GM12878 (cell line): ENCODE measurements at regions not wholly inside any gene's neighbourhood (a gene's known extent, or its start where the extent isn't known, plus 50 kb on each side); places are given as distances from the start of the nearest gene placed in this dataset.

Source experiments
- ATAC-seq: fragments of 200-7000 bp; cut with Tn5 transposase; 3 replicates; pipeline ENCODE4 v1.9.1; 2020; ENCODE audit warnings: mild to moderate bottlenecking, moderate library complexity
- BruUV-seq: library from RNA; stranded (reverse); fragments of 400-500 nt; replicated peaks from 2 replicates; lab custom pipeline; 2021; lab: Mats Ljungman, UMichigan
- CTCF ChIA-PET: fragments of 300-600 bp; sonication (Branson Sonifier 250); formaldehyde crosslinking; extraction: SDS; loops from one replicate; lab custom pipeline; 2021; ENCODE audit warnings: inconsistent platforms; lab: Yijun Ruan, JAX
- POLR2A ChIA-PET: fragments of 350-600 bp; formaldehyde crosslinking; extraction: SDS; loops from one replicate; lab custom pipeline; 2021; ENCODE audit warnings: inconsistent platforms; lab: Charles Lee
- RAD21 ChIA-PET: fragments of 300-600 bp; sonication (Branson Sonifier 250); formaldehyde crosslinking; loops from one replicate; lab custom pipeline; 2023; ENCODE audit warnings: antibody characterized with exemption; ENCODE audit not compliant: unreplicated experiment; lab: Charles Lee
- SMC1A ChIA-PET: fragments of 300-600 bp; sonication (Branson Sonifier 250); formaldehyde crosslinking; loops from one replicate; lab custom pipeline; 2023; ENCODE audit not compliant: unreplicated experiment, uncharacterized antibody; lab: Charles Lee
- DNase-seq: peaks from one replicate; pipeline ENCODE4 v3.0.0-alpha.2; 2011; ENCODE audit warnings: low read depth, low spot score
- FAIRE-seq: peaks from 3 replicates; lab custom pipeline; 2011; peaks lifted over from hg19 to GRCh38; lab: Jason Lieb, UNC
- H2AFZ ChIP-seq: 2 replicates; pipeline ENCODE4 v1.6.0; 2011; ENCODE audit warnings: low read depth, low read length, control low read depth; ENCODE audit not compliant: control insufficient read depth
- H3K27ac ChIP-seq: 2 replicates; pipeline ENCODE4 v1.5.1; 2011; ENCODE audit warnings: control low read depth; ENCODE audit not compliant: control insufficient read depth, insufficient read depth
- H3K27me3 ChIP-seq, 2 experiments: replicated peaks in 1 of 2; 2 replicates each; pipeline versions ENCODE4 v1.6.0 to v1.6.1; 2011; ENCODE audit warnings: low read length in 1 of 2; ENCODE audit not compliant: control insufficient read depth in 2 of 2, insufficient read depth in 2 of 2
- H3K36me3 ChIP-seq, 2 experiments: 2 replicates each; pipeline ENCODE4 v1.5.1; 2011; ENCODE audit warnings: low read length in 1 of 2; ENCODE audit not compliant: control insufficient read depth in 2 of 2, insufficient read depth in 2 of 2
- H3K4me1 ChIP-seq: 2 replicates; pipeline ENCODE4 v1.6.1; 2011; ENCODE audit warnings: mild to moderate bottlenecking, low read length, moderate library complexity, mixed read lengths; ENCODE audit not compliant: control insufficient read depth, insufficient read depth
- H3K4me2 ChIP-seq: 2 replicates; pipeline ENCODE4 v1.6.0; 2011; ENCODE audit warnings: control low read depth; ENCODE audit not compliant: control insufficient read depth, insufficient read depth
- H3K4me3 ChIP-seq: fragments of 200-600 bp; sonication (generic); 2 replicates; pipeline ENCODE4 v1.5.1; 2016
- H3K79me2 ChIP-seq: 2 replicates; pipeline ENCODE4 v1.6.0; 2011; ENCODE audit warnings: low read length; ENCODE audit not compliant: control insufficient read depth, insufficient read depth
- H3K9ac ChIP-seq: 2 replicates; pipeline ENCODE4 v1.8.0; 2011; ENCODE audit warnings: low read length, control low read depth, mixed read lengths; ENCODE audit not compliant: control insufficient read depth, insufficient read depth
- H3K9me3 ChIP-seq: replicated peaks from 3 replicates; pipeline ENCODE4 v1.5.1; 2011; ENCODE audit warnings: mild to moderate bottlenecking, low read length; ENCODE audit not compliant: control insufficient read depth, insufficient read depth
- H4K20me1 ChIP-seq: 2 replicates; pipeline ENCODE4 v1.6.0; 2011; ENCODE audit not compliant: control insufficient read depth, insufficient read depth
- ATF7 ChIP-seq: fragments of 450-650 bp; IDR thresholded peaks from 2 replicates; pipeline ENCODE4 v1.6.1; 2016; ENCODE audit warnings: low read depth, mild to moderate bottlenecking
- CBFB ChIP-seq: IDR thresholded peaks from 2 replicates; pipeline ENCODE4 v1.6.1; 2016; ENCODE audit warnings: antibody characterized with exemption, low read depth
- ESRRA ChIP-seq: IDR thresholded peaks from 2 replicates; pipeline ENCODE4 v1.6.1; 2012; ENCODE audit warnings: mild to moderate bottlenecking, low read length, improper control_type of control experiment
- FOXK2 ChIP-seq: fragments of 450-650 bp; IDR thresholded peaks from 2 replicates; pipeline ENCODE4 v1.6.1; 2017; ENCODE audit warnings: mild to moderate bottlenecking, moderate library complexity
- JUND ChIP-seq: IDR thresholded peaks from 2 replicates; pipeline ENCODE4 v1.6.1; 2012; ENCODE audit warnings: low read depth, mild to moderate bottlenecking, low read length, improper control_type of control experiment, moderate library complexity
- MTA3 ChIP-seq: IDR thresholded peaks from 2 replicates; pipeline ENCODE4 v1.6.1; 2012; ENCODE audit warnings: low read length, inconsistent platforms, borderline replicate concordance
- MYB ChIP-seq: fragments of 150-350 bp; IDR thresholded peaks from 2 replicates; pipeline ENCODE4 v1.6.1; 2014; ENCODE audit warnings: mild to moderate bottlenecking, low read depth, low read length, borderline replicate concordance
- NBN ChIP-seq: fragments of 450-650 bp; IDR thresholded peaks from 2 replicates; pipeline ENCODE4 v1.6.1; 2016
- PAX5 ChIP-seq: IDR thresholded peaks from 2 replicates; pipeline ENCODE4 v1.6.1; 2011; ENCODE audit warnings: low read depth, low read length, borderline replicate concordance
- RBBP5 ChIP-seq: fragments of 200-600 bp; sonication (generic); conservative IDR thresholded peaks from 2 replicates; pipeline ENCODE4 v1.6.1; 2016
- RUNX3 ChIP-seq: IDR thresholded peaks from 2 replicates; pipeline ENCODE4 v1.6.1; 2012; ENCODE audit warnings: low read length, inconsistent platforms
- STAT3 ChIP-seq: IDR thresholded peaks from 2 replicates; pipeline ENCODE4 v1.6.1; 2011; ENCODE audit warnings: low read depth, low read length, improper control_type of control experiment
- TAF1 ChIP-seq: IDR thresholded peaks from 2 replicates; pipeline ENCODE4 v1.6.1; 2011; ENCODE audit warnings: mild to moderate bottlenecking, low read depth, low read length, borderline replicate concordance
- YBX1 ChIP-seq: fragments of 450-650 bp; IDR thresholded peaks from 2 replicates; pipeline ENCODE4 v1.6.1; 2016; ENCODE audit warnings: antibody characterized with exemption
- ZNF217 ChIP-seq: fragments of 450-650 bp; IDR thresholded peaks from 2 replicates; pipeline ENCODE4 v1.6.1; 2017; ENCODE audit warnings: antibody characterized with exemption, mild to moderate bottlenecking
- WGBS: methylation state at CpG from one replicate; pipeline ENCODE4 v1.1.6; 2016; ENCODE audit warnings: low lambda C conversion rate; ENCODE audit not compliant: insufficient replicate concordance, insufficient coverage; ENCODE audit errors: missing lambda C conversion rate; 5-methylcytosine and 5-hydroxymethylcytosine counted together
- in situ Hi-C: fragments of 300-500 bp; cut with MboI; formaldehyde crosslinking; loops from 9 replicates; pipeline ENCODE4 v1.14.3; 2018; ENCODE audit warnings: mixed read lengths
- intact Hi-C: fragments of 100-400 bp; cut with micrococcal nuclease; formaldehyde crosslinking; loops from one replicate; pipeline ENCODE4 v1.14.2; 2022; ENCODE audit not compliant: unreplicated experiment
- TF ChIP-seq, protein P1 (sequence below): fragments of 150-350 bp; IDR thresholded peaks from 2 replicates; pipeline ENCODE4 v1.6.1; 2014; ENCODE audit warnings: mild to moderate bottlenecking, low read depth, low read length
- TF ChIP-seq, protein P2 (sequence below): IDR thresholded peaks from 2 replicates; pipeline ENCODE4 v1.6.1; 2012; ENCODE audit warnings: mild to moderate bottlenecking, low read depth, low read length

DNA sequence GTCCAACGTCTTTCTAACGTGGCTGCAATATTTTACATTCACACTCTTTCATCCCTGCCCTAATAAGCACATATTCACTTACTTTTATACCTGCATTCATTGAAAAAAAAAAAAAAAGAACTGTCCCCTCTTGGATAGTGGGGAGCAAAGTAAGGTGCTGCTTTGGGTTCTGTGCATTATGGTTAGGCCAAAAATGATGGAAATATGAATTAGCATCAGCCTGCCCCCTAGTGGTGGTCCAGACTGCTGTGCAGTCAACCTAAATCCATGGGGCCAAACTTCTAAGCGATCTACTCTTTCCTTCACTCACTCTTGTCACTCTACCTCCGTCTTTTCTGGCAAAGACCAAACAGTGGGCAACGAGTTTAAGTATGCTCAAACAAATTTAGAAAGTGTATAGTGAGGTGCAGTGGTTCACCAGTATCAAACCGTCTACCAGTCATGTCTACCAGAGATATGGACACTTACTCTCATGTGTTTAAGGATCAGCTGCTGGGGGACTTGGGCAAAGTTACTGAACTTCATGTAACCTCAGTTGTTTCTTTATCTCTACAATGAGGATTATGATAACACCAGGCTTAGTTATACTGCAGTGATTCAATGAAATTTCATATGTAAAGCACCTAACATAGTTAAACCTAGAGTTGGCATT is 61.5 kb upstream of the GRM7 start:
- in situ Hi-C loops, result loop anchor here (10.0 kb wide), 2 partner anchors 1375 to 1495 kb away; no protein-coding TSS in a partner anchor
- SMC1A ChIA-PET, result interaction anchor here (2.0 kb wide), 1 partner anchor 596 kb away, joined by 10 read pairs; no protein-coding TSS in a partner anchor
- peak; percentile 96 for ATAC-seq
- intact Hi-C loops, result loop anchor here (1.0 to 10.0 kb wide), 7 partner anchors 155 to 1495 kb away; no protein-coding TSS in a partner anchor
- no peak overlapping the region for H3K27ac ChIP-seq
- POLR2A ChIA-PET, result no interaction called here
- H3K79me2 ChIP-seq, result no peaks in the 10 kb centered on the region
- H3K9ac ChIP-seq, result no peak overlapping the region
- no peaks in the 10 kb centered on the region for H3K36me3 ChIP-seq
- H4K20me1 ChIP-seq, result no peaks in the 10 kb centered on the region
- WGBS, result 47% methylated on average over 6 of the region's 6 CpGs
- no peaks in the 10 kb centered on the region for H3K27me3 ChIP-seq
- RAD21 ChIA-PET, result interaction anchor here (1.3 to 1.6 kb wide), 2 partner anchors 594 to 596 kb away, joined by 3 to 5 read pairs; no protein-coding TSS in a partner anchor
- CTCF ChIA-PET, result interaction anchor here (0.8 to 2.0 kb wide), 4 partner anchors 152 to 1195 kb away, joined by 3 to 5 read pairs (median 4); no protein-coding TSS in a partner anchor
- H3K4me1 ChIP-seq, result no peaks in the 10 kb centered on the region
- DNase-seq, result no peak
- no peak overlapping the region; the same call in 1 of the 2 replicates for H2AFZ ChIP-seq
- no peak overlapping the region for H3K4me3 ChIP-seq
- no peaks in the 10 kb centered on the region for H3K9me3 ChIP-seq
- BruUV-seq, result no TSS peak
- no peak for FAIRE-seq
- 0 out of 2 replicates have a peak overlapping the region, but pooled peaks have one; percentile 7 for H3K4me2 ChIP-seq
- no peak for TF ChIP-seq RBBP5
- TF ChIP-seq, protein P1, sequence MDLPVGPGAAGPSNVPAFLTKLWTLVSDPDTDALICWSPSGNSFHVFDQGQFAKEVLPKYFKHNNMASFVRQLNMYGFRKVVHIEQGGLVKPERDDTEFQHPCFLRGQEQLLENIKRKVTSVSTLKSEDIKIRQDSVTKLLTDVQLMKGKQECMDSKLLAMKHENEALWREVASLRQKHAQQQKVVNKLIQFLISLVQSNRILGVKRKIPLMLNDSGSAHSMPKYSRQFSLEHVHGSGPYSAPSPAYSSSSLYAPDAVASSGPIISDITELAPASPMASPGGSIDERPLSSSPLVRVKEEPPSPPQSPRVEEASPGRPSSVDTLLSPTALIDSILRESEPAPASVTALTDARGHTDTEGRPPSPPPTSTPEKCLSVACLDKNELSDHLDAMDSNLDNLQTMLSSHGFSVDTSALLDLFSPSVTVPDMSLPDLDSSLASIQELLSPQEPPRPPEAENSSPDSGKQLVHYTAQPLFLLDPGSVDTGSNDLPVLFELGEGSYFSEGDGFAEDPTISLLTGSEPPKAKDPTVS, result no peak
- TF ChIP-seq RUNX3, result no peak
- no peak for TF ChIP-seq STAT3
- no peak for TF ChIP-seq ZNF217
- no peak for TF ChIP-seq ESRRA
- no peak for TF ChIP-seq FOXK2
- TF ChIP-seq, protein P2, sequence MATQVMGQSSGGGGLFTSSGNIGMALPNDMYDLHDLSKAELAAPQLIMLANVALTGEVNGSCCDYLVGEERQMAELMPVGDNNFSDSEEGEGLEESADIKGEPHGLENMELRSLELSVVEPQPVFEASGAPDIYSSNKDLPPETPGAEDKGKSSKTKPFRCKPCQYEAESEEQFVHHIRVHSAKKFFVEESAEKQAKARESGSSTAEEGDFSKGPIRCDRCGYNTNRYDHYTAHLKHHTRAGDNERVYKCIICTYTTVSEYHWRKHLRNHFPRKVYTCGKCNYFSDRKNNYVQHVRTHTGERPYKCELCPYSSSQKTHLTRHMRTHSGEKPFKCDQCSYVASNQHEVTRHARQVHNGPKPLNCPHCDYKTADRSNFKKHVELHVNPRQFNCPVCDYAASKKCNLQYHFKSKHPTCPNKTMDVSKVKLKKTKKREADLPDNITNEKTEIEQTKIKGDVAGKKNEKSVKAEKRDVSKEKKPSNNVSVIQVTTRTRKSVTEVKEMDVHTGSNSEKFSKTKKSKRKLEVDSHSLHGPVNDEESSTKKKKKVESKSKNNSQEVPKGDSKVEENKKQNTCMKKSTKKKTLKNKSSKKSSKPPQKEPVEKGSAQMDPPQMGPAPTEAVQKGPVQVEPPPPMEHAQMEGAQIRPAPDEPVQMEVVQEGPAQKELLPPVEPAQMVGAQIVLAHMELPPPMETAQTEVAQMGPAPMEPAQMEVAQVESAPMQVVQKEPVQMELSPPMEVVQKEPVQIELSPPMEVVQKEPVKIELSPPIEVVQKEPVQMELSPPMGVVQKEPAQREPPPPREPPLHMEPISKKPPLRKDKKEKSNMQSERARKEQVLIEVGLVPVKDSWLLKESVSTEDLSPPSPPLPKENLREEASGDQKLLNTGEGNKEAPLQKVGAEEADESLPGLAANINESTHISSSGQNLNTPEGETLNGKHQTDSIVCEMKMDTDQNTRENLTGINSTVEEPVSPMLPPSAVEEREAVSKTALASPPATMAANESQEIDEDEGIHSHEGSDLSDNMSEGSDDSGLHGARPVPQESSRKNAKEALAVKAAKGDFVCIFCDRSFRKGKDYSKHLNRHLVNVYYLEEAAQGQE, result no peak
- TF ChIP-seq TAF1, result no peak
- no peak for TF ChIP-seq YBX1
- TF ChIP-seq MYB, result no peak
- TF ChIP-seq CBFB, result no peak
- peak; percentile 28; the same call in 1 of the 2 replicates for TF ChIP-seq PAX5
- TF ChIP-seq MTA3, result no peak
- TF ChIP-seq ATF7, result no peak
- no peak for TF ChIP-seq NBN
- no peak for TF ChIP-seq JUND
